ENCODE measurements at regions not wholly inside any gene's neighbourhood (a gene's known extent, or its start where the extent isn't known, plus 50 kb on each side); places are given as distances from the start of the nearest gene placed in this dataset.
"Not testable (repeated sequence)": the region's sequence is repeated elsewhere in the genome, so short reads cannot be mapped to it uniquely, and the experiment has no call there.

DNA sequence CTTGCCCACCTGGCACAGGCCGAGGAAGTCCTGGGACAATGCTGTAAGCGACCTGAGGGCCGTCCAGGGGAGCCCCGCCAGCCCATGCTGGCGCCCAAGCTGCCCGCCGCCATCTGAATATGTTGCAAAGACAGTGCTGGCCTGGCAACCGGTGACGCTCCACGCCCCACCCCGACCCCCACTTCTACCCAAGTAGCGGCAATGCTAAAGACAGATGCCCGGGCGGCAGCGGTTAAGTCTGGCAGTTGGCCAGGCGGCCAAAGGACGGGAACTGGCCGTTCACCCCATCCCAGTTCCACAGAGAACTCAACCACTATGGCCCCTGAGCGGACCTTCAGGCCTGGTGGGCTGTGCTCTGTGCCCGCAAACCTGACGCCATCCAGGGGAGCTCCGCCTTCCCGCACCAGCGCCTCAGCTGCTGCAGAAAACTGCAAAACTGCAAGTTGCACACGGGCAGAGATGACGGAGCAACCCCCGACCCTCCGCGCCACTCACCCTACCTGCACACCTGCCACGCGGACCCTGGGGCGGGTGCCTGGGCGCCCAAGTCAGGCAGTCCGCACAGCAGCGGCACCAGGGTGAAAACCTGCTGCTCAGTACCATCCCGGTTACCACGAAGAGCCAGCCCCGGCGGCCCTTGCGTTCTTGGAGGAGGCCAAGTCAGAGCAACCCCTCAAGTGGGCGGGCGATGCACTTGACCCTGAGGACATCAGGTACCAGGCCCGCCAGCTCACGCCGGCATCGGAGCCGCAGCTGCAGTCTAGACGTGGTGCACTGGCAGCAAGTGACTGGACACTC lies 667.6 kb downstream of the SPATA31A6 start:
- not testable (repeated sequence) for H3K4me3 ChIP-seq; H3K9me3 ChIP-seq (replicated peaks); DNase-seq; H3K27me3 ChIP-seq; H3K4me1 ChIP-seq; H3K36me3 ChIP-seq; H3K27ac ChIP-seq

DNA sequence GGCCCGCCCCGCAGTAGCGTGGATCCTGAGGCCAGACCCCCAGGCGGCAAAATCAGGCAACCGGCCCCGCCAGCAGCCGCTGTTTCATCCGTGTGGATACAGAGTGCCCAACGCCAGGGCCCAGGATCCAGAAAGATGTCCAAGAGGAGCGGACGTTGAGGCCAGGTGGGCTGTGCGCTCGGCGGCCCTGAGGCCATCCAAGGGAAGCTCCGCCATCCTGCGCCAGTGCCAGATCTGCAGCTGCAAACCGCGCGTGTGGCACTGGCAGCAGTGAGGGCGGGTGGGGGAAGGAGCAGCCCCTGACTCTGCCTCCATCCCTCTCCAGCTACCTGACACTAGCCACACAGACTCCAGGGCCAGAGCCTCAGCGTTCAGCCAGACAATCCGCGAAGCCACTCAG lies 668.2 kb downstream of the SPATA31A6 start:
- H3K9me3 ChIP-seq (replicated peaks); H3K27ac ChIP-seq; H3K4me3 ChIP-seq; DNase-seq; H3K4me1 ChIP-seq; H3K36me3 ChIP-seq; H3K27me3 ChIP-seq: not testable (repeated sequence)

DNA sequence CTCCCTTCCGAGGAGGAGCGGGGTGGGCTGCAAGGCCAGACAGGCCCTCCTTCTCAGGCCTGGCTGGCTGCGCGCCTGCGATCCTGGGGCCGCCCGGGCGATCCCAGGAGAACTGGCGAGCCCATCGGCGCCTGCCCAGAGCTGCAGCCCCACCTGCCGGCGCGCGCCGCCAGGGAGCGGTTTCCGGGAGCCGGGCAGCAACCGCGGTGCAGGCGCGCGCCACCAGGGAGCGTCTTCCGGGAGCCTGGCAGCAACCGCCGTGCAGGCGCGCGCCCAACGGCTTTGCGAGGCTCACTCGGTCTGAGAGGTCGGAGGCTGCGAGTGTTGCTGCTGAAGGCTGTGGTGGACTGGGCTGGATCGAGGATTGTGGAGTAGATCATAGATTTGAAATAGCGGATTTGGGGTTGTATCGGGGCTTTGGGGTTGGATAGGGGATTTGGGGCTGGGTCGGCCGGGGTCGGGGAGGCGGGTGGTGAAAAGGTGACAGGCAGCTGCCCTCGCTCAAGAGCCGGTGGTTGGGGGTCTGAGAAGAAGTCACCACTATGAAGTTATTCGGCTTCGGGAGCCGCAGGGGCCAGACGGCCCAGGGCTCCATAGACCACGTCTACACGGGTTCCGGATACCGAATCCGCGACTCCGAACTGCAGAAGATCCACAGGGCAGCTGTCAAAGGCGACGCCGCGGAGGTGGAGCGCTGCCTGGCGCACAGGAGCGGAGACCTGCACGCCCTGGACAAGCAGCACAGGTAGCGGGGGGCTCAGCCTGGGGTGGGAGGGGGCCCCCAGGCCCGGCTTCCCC lies 668.9 kb downstream of the SPATA31A6 start:
- not testable (repeated sequence) for H3K9me3 ChIP-seq (replicated peaks); DNase-seq; H3K36me3 ChIP-seq; H3K27ac ChIP-seq; H3K27me3 ChIP-seq; H3K4me3 ChIP-seq; H3K4me1 ChIP-seq

DNA sequence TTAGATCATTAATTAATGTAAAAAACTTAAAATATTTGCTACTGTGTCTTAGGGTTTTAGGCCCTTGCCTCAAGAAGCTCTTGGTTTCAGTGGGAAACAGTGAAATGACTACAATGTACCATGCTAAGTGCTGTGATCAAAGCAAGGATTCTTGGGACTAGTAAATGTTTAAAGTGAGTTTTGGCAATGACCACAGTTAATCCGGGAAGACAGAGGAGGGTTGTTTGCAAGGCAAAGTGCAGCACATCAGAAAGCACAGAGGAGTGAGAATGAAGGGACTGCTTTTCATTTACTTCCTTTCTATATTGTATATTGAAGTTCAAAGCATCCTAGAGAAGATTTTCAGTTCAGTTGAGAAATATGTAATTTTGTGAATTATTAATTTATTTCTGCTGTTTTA lies 676.7 kb downstream of the SPATA31A6 start:
- H3K27me3 ChIP-seq; H3K4me3 ChIP-seq; H3K27ac ChIP-seq; DNase-seq; H3K36me3 ChIP-seq; H3K9me3 ChIP-seq (replicated peaks); H3K4me1 ChIP-seq: not testable (repeated sequence)

DNA sequence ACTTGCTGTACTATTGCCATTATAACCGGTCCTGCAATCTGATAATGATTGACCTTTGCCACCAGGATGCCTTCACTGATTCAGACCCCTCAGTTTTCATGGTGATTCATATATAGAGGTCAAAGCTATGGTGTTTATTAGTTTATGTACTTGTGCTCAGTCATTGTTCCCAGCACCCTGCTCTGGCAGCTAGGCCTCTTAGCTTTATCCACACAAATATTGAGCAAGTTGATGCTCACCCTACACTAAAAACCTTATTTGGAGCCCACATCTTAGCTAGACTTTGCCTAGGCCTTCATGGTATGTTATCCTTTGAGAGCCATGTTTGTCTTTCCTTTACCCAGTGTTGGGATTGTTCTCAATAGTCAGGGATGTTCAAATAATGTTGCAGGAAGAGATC lies 679.0 kb downstream of the SPATA31A6 start:
- H3K4me3 ChIP-seq; H3K4me1 ChIP-seq; H3K9me3 ChIP-seq (replicated peaks); DNase-seq; H3K27me3 ChIP-seq; H3K36me3 ChIP-seq; H3K27ac ChIP-seq: not testable (repeated sequence)

All from SJCRH30 (cell line).